KMS-11 (cell line): ENCODE measurements at regions not wholly inside any gene's neighbourhood (a gene's known extent, or its start where the extent isn't known, plus 50 kb on each side); places are given as distances from the start of the nearest gene placed in this dataset.

Experiments used
- H2AFZ ChIP-seq: fragments of 200-600 bp; sonication (generic); 2 replicates; pipeline ENCODE4 v1.6.1; 2016; ENCODE audit warnings: antibody characterized with exemption, mixed run types, low read depth
- H3K27ac ChIP-seq: fragments of 200-600 bp; sonication (generic); 2 replicates; pipeline ENCODE4 v1.6.1; 2016; ENCODE audit warnings: mild to moderate bottlenecking, mixed run types
- H3K27me3 ChIP-seq: fragments of 200-600 bp; sonication (generic); 2 replicates; pipeline ENCODE4 v1.6.1; 2017; ENCODE audit warnings: mild to moderate bottlenecking, low read depth, mixed run types, moderate library complexity; ENCODE audit not compliant: insufficient read depth
- H3K36me3 ChIP-seq: fragments of 200-600 bp; sonication (generic); 2 replicates; pipeline ENCODE4 v1.6.1; 2017; ENCODE audit warnings: mild to moderate bottlenecking, mixed run types; ENCODE audit not compliant: insufficient read depth
- H3K4me1 ChIP-seq: fragments of 200-600 bp; sonication (generic); 2 replicates; pipeline ENCODE4 v1.6.1; 2016; ENCODE audit warnings: mild to moderate bottlenecking, low read depth, mixed run types; ENCODE audit not compliant: poor library complexity, severe bottlenecking
- H3K4me2 ChIP-seq: fragments of 200-600 bp; sonication (generic); 2 replicates; pipeline ENCODE4 v1.7.0; 2016; ENCODE audit warnings: mild to moderate bottlenecking, mixed run types
- H3K4me3 ChIP-seq: fragments of 200-600 bp; sonication (generic); IDR thresholded peaks from 2 replicates; pipeline ENCODE4 v1.6.1; 2017; ENCODE audit warnings: low read depth, low read length, mixed read lengths; ENCODE audit not compliant: insufficient read depth
- H3K79me2 ChIP-seq: fragments of 200-600 bp; sonication (generic); 2 replicates; pipeline ENCODE4 v1.6.1; 2016; ENCODE audit warnings: low read depth, mixed run types; ENCODE audit not compliant: insufficient read depth
- H3K9ac ChIP-seq: fragments of 200-600 bp; sonication (generic); 2 replicates; pipeline ENCODE4 v1.6.1; 2016; ENCODE audit warnings: mild to moderate bottlenecking, mixed run types
- H4K20me1 ChIP-seq: fragments of 200-600 bp; sonication (generic); 2 replicates; pipeline ENCODE4 v1.6.1; 2016; ENCODE audit warnings: mild to moderate bottlenecking, mixed run types; ENCODE audit not compliant: insufficient read depth
- CTCF ChIP-seq: fragments of 200-600 bp; sonication (generic); conservative IDR thresholded peaks from 2 replicates; pipeline ENCODE4 v1.6.1; 2017; ENCODE audit warnings: low read depth, mild to moderate bottlenecking, antibody characterized with exemption, low read length, moderate library complexity, mixed read lengths

DNA sequence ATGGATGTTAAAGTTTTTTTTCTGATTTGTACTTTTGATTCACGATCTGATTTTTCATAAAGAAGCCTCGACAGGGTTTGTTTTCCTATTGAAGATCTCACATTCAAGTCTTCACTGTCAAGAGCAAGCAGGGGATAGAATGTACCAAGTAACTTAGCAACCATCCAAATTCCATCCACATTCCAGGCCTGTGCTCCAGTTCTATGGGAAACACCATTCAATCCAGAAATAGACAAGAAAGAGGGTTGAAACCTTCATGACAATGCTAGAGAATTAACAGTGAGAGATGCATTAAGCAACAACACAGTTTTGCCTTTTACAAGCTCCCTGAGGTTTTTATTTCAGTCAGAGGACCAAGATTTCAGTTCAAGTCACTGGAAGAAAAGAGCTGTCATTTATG lies 300.2 kb downstream of the NEBL start:
- TF ChIP-seq CTCF, result no peak
- H2AFZ ChIP-seq, result no peak overlapping the region
- no peaks in the 10 kb centered on the region for H3K4me1 ChIP-seq
- no peaks in the 10 kb centered on the region for H3K27me3 ChIP-seq
- no peak overlapping the region for H3K4me2 ChIP-seq
- H3K79me2 ChIP-seq, result no peaks in the 10 kb centered on the region
- no peaks in the 10 kb centered on the region for H4K20me1 ChIP-seq
- H3K4me3 ChIP-seq, result no peak overlapping the region
- no peak overlapping the region for H3K9ac ChIP-seq
- no peak overlapping the region for H3K27ac ChIP-seq
- no peaks in the 10 kb centered on the region for H3K36me3 ChIP-seq

- H3K9ac ChIP-seq, result no peak overlapping the region
- H3K4me2 ChIP-seq, result no peak overlapping the region
- H4K20me1 ChIP-seq, result no peaks in the 10 kb centered on the region
- H2AFZ ChIP-seq, result no peak overlapping the region
- no peaks in the 10 kb centered on the region for H3K79me2 ChIP-seq
- no peaks in the 10 kb centered on the region for H3K4me1 ChIP-seq
- H3K36me3 ChIP-seq, result no peaks in the 10 kb centered on the region
- H3K27me3 ChIP-seq, result no peaks in the 10 kb centered on the region
- H3K4me3 ChIP-seq, result no peak overlapping the region
- TF ChIP-seq CTCF, result no peak
- no peak overlapping the region for H3K27ac ChIP-seq
These were observed 300.9 kb downstream of the NEBL start for GRCh38 chr10:20596065-20596755.

- H3K4me3 ChIP-seq, result no peak overlapping the region
- no peaks in the 10 kb centered on the region for H3K4me1 ChIP-seq
- H3K27ac ChIP-seq, result no peak overlapping the region
- no peak overlapping the region for H2AFZ ChIP-seq
- no peaks in the 10 kb centered on the region for H4K20me1 ChIP-seq
- H3K36me3 ChIP-seq, result no peaks in the 10 kb centered on the region
- no peak for TF ChIP-seq CTCF
- no peak overlapping the region for H3K4me2 ChIP-seq
- H3K27me3 ChIP-seq, result no peaks in the 10 kb centered on the region
- H3K79me2 ChIP-seq, result no peaks in the 10 kb centered on the region
- no peak overlapping the region for H3K9ac ChIP-seq
These were observed 303.5 kb downstream of the NEBL start for GRCh38 chr10:20593649-20594048.

- no peaks in the 10 kb centered on the region for H3K4me1 ChIP-seq
- H3K27me3 ChIP-seq, result no peaks in the 10 kb centered on the region
- no peak overlapping the region for H3K4me3 ChIP-seq
- H3K27ac ChIP-seq, result no peak overlapping the region
- no peaks in the 10 kb centered on the region for H3K36me3 ChIP-seq
- no peaks in the 10 kb centered on the region for H3K79me2 ChIP-seq
- H2AFZ ChIP-seq, result no peak overlapping the region
- no peaks in the 10 kb centered on the region for H4K20me1 ChIP-seq
- no peak for TF ChIP-seq CTCF
- no peak overlapping the region for H3K4me2 ChIP-seq
- no peak overlapping the region for H3K9ac ChIP-seq
These were observed 315.1 kb downstream of the NEBL start for GRCh38 chr10:20582041-20582440.
